ENCODE measurements at regions not wholly inside any gene's neighbourhood (a gene's known extent, or its start where the extent isn't known, plus 50 kb on each side); places are given as distances from the start of the nearest gene placed in this dataset.

GRCh38 chr5:64026493-64026892, 64.2 kb upstream of the HTR1A start:
- H3K27ac ChIP-seq (ENCODE audit: low read depth, low read length, poor library complexity, severe bottlenecking), result no peak overlapping the region
- no peaks in the 10 kb centered on the region for H3K9me2 ChIP-seq (ENCODE audit: insufficient read depth, low read length)
- H3K9me3 ChIP-seq (ENCODE audit: low read length), result no peaks in the 10 kb centered on the region
- intact Hi-C loops (cut with micrococcal nuclease; ENCODE audit: unreplicated experiment), result no loop called here
- DNase-seq (ENCODE audit: low spot score), result no peak
- no peak overlapping the region for H2AFZ ChIP-seq (ENCODE audit: low read length)
- POLR2A ChIA-PET, result no interaction called here
- H4K20me1 ChIP-seq (ENCODE audit: insufficient read depth, low read length), result no peaks in the 10 kb centered on the region
- TF ChIP-seq CTCF (conservative IDR thresholded peaks at IDR 0.05; ENCODE audit: low read length), result no peak
- TF ChIP-seq EZH2phosphoT487 (IDR thresholded peaks at IDR 0.05; ENCODE audit: borderline replicate concordance, low read depth, low read length), result no peak
- CTCF ChIA-PET (ENCODE audit: unreplicated experiment), result no interaction called here
- H3K79me2 ChIP-seq (ENCODE audit: insufficient read depth, low read depth, low read length), result no peaks in the 10 kb centered on the region
- BruUV-seq (replicated peaks), result no TSS peak
- H3K36me3 ChIP-seq (ENCODE audit: insufficient read depth, low read length), result no peaks in the 10 kb centered on the region
- H3K4me1 ChIP-seq (ENCODE audit: insufficient read depth, low read length, poor library complexity, severe bottlenecking), result no peaks in the 10 kb centered on the region
- H3K4me3 ChIP-seq (ENCODE audit: low read depth, low read length, poor library complexity, severe bottlenecking), result no peak overlapping the region
- no peak overlapping the region for H3K4me2 ChIP-seq (ENCODE audit: low read length)

- no peak for DNase-seq (ENCODE audit: low spot score)
- ChIA-PET CTCF (ENCODE audit: unreplicated experiment) (no interaction called here), POLR2A (no interaction called here)
- no peaks in the 10 kb centered on the region for H3K9me3 ChIP-seq (ENCODE audit: low read length)
- H3K4me1 ChIP-seq (ENCODE audit: insufficient read depth, low read length, poor library complexity, severe bottlenecking), result no peaks in the 10 kb centered on the region
- TF ChIP-seq CTCF (conservative IDR thresholded peaks at IDR 0.05; ENCODE audit: low read length) (no peak), EZH2phosphoT487 (IDR thresholded peaks at IDR 0.05; ENCODE audit: borderline replicate concordance, low read depth, low read length) (no peak)
- H3K79me2 ChIP-seq (ENCODE audit: insufficient read depth, low read depth, low read length), result no peaks in the 10 kb centered on the region
- H3K27ac ChIP-seq (ENCODE audit: low read depth, low read length, poor library complexity, severe bottlenecking), result no peak overlapping the region
- H4K20me1 ChIP-seq (ENCODE audit: insufficient read depth, low read length), result no peaks in the 10 kb centered on the region
- no peak overlapping the region for H2AFZ ChIP-seq (ENCODE audit: low read length)
- no peaks in the 10 kb centered on the region for H3K9me2 ChIP-seq (ENCODE audit: insufficient read depth, low read length)
- no peaks in the 10 kb centered on the region for H3K36me3 ChIP-seq (ENCODE audit: insufficient read depth, low read length)
- no TSS peak for BruUV-seq (replicated peaks)
- intact Hi-C loops (cut with micrococcal nuclease; ENCODE audit: unreplicated experiment), result no loop called here
- no peak overlapping the region for H3K4me3 ChIP-seq (ENCODE audit: low read depth, low read length, poor library complexity, severe bottlenecking)
- H3K4me2 ChIP-seq (ENCODE audit: low read length), result no peak overlapping the region
Observed at GRCh38 chr5:64019746-64020145, 57.5 kb upstream of the HTR1A start.

GRCh38 chr5:64018966-64019365, 56.7 kb upstream of the HTR1A start:
- H3K9me2 ChIP-seq (ENCODE audit: insufficient read depth, low read length), result no peaks in the 10 kb centered on the region
- no peak overlapping the region for H2AFZ ChIP-seq (ENCODE audit: low read length)
- H3K9me3 ChIP-seq (ENCODE audit: low read length), result no peaks in the 10 kb centered on the region
- DNase-seq (ENCODE audit: low spot score), result no peak
- H3K4me3 ChIP-seq (ENCODE audit: low read depth, low read length, poor library complexity, severe bottlenecking), result no peak overlapping the region
- ChIA-PET CTCF (ENCODE audit: unreplicated experiment) (no interaction called here), POLR2A (no interaction called here)
- no peaks in the 10 kb centered on the region for H3K36me3 ChIP-seq (ENCODE audit: insufficient read depth, low read length)
- intact Hi-C loops (cut with micrococcal nuclease; ENCODE audit: unreplicated experiment), result no loop called here
- no peaks in the 10 kb centered on the region for H3K79me2 ChIP-seq (ENCODE audit: insufficient read depth, low read depth, low read length)
- H4K20me1 ChIP-seq (ENCODE audit: insufficient read depth, low read length), result no peaks in the 10 kb centered on the region
- no TSS peak for BruUV-seq (replicated peaks)
- TF ChIP-seq EZH2phosphoT487 (IDR thresholded peaks at IDR 0.05; ENCODE audit: borderline replicate concordance, low read depth, low read length), result no peak
- no peak for TF ChIP-seq CTCF (conservative IDR thresholded peaks at IDR 0.05; ENCODE audit: low read length)
- H3K4me1 ChIP-seq (ENCODE audit: insufficient read depth, low read length, poor library complexity, severe bottlenecking), result no peaks in the 10 kb centered on the region
- no peak overlapping the region for H3K27ac ChIP-seq (ENCODE audit: low read depth, low read length, poor library complexity, severe bottlenecking)
- H3K4me2 ChIP-seq (ENCODE audit: low read length), result no peak overlapping the region

Data from OCI-LY7 (cell line).